ENCODE measurements at regions not wholly inside any gene's neighbourhood (a gene's known extent, or its start where the extent isn't known, plus 50 kb on each side); places are given as distances from the start of the nearest gene placed in this dataset.

DNA sequence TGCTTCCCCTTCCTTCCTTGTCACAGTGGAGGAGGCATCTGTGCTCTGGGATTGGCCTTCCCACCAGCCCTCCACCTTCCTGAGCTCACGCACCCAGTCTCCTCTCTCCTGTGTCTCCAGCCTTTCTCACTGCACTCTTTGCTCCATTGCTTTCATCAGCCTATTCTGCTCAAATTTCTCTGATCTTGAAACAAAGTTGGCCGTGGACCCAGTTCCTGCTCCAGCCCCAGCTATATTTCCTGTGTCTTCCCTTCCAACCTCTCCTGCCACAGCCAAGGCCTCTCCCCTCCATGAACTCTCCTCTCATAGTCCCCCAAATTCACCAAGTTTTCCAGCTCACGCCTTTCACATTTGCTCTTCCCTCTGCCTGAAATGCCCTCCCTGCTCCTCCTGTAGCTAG, 226.6 kb upstream of the AGAP1 start:
- H2AFZ ChIP-seq (ENCODE audit: low read length): no peak overlapping the region
- H3K4me3 ChIP-seq (ENCODE audit: extremely low read depth in 1 of 4, insufficient read depth in 2 of 4, low read depth in 3 of 4, low read length in 4 of 4): no peak overlapping the region
- H4K5ac ChIP-seq (ENCODE audit: insufficient read length, low read depth, low read length): no peak overlapping the region
- H3K79me2 ChIP-seq (ENCODE audit: control insufficient read depth in 1 of 2, insufficient read depth in 2 of 2, low read length in 2 of 2): no peaks in the 10 kb centered on the region
- H4K20me1 ChIP-seq (replicated peaks in 1 of 2; ENCODE audit: control insufficient read depth in 1 of 2, insufficient read depth in 2 of 2, low read length in 2 of 2): no peaks in the 10 kb centered on the region
- H4K8ac ChIP-seq (ENCODE audit: extremely low read depth, insufficient read depth, low read length): no peak overlapping the region
- no peak overlapping the region for H3K23ac ChIP-seq (ENCODE audit: insufficient read length)
- POLR2A ChIA-PET (ENCODE audit: partially characterized antibody): no interaction called here
- peaks cover 0 to 2% (median 0%) of the 10 kb centered on the region in 4 experiments; a peak in 1 of 7 replicates for H3K4me1 ChIP-seq (replicated peaks in 1 of 4; ENCODE audit: control insufficient read depth in 3 of 4, insufficient read depth in 4 of 4, low read length in 3 of 4)
- H3K36me3 ChIP-seq (ENCODE audit: control insufficient read depth in 2 of 4, insufficient read depth in 4 of 4, low read length in 3 of 4): no peaks in the 10 kb centered on the region
- 0 out of 2 replicates have a peak overlapping the region, but pooled peaks have one; percentile 24 for H2BK5ac ChIP-seq (ENCODE audit: low read depth, low read length)
- H3K56ac ChIP-seq (replicated peaks; ENCODE audit: insufficient read length, low read depth, low read length): no peak overlapping the region
- H4K91ac ChIP-seq (replicated peaks; ENCODE audit: insufficient read length, low read length): peak overlapping the region; percentile 17
- no peaks in the 10 kb centered on the region for H3K9me3 ChIP-seq (ENCODE audit: insufficient read depth in 2 of 2, low read depth in 1 of 2, low read length in 1 of 2)
- DNase-seq (ENCODE audit: low read depth in 1 of 2, low spot score in 2 of 2): no peak
- 92% methylated on average over 3 of the region's 3 CpGs; no CpG with 5 or more reads in 1 of the 2 experiments for WGBS, 2 experiments (ENCODE audit: extremely low coverage in 1 of 2, insufficient coverage in 1 of 2, insufficient read length in 1 of 2, insufficient replicate concordance in 2 of 2, low coverage in 1 of 2, low lambda C conversion rate in 2 of 2, missing lambda C conversion rate in 1 of 2)
- no peak overlapping the region for H2BK120ac ChIP-seq (replicated peaks; ENCODE audit: low read depth, low read length)
- no peaks in the 10 kb centered on the region for H3K27me3 ChIP-seq (replicated peaks in 1 of 4; ENCODE audit: control insufficient read depth in 3 of 4, extremely low read depth in 1 of 4, insufficient read depth in 3 of 4, low read length in 3 of 4)
- no peak overlapping the region for H2BK12ac ChIP-seq (ENCODE audit: low read depth, low read length)
- no peaks in the 10 kb centered on the region for H3K23me2 ChIP-seq (ENCODE audit: low read depth, low read length)
- H3K14ac ChIP-seq (ENCODE audit: insufficient read length): no peak overlapping the region
- no peak for FAIRE-seq
- no peak overlapping the region for H2BK15ac ChIP-seq (ENCODE audit: low read length)
- H3K9ac ChIP-seq (replicated peaks in 1 of 4; ENCODE audit: extremely low read depth in 1 of 4, low read depth in 3 of 4, low read length in 3 of 4): no peak overlapping the region
- CTCF ChIA-PET (ENCODE audit: partially characterized antibody): no interaction called here
- no peak overlapping the region for H3K4ac ChIP-seq (replicated peaks; ENCODE audit: insufficient read length, low read depth, low read length)
- H3K18ac ChIP-seq (ENCODE audit: extremely low read depth, low read length): no peak overlapping the region
- H3K27ac ChIP-seq (ENCODE audit: low read depth, low read length): no peak overlapping the region
- no peak overlapping the region for H2BK20ac ChIP-seq (ENCODE audit: low read length)
- no peak overlapping the region for H2AK5ac ChIP-seq (ENCODE audit: low read depth, low read length)
- H3K4me2 ChIP-seq (ENCODE audit: insufficient read depth in 1 of 2, low read depth in 2 of 2, low read length in 2 of 2): no peak overlapping the region
- no peaks in the 10 kb centered on the region for H3K79me1 ChIP-seq (ENCODE audit: low read depth, low read length)
- TF ChIP-seq SP4 (IDR thresholded peaks at IDR 0.05; ENCODE audit: low read length) (no peak), SAP30 (IDR thresholded peaks at IDR 0.05; ENCODE audit: insufficient read depth, insufficient replicate concordance, low read length) (no peak), ATF2 (IDR thresholded peaks at IDR 0.05; ENCODE audit: low read length) (no peak)
